Left cardiac atrium (tissue), 4 donors: ENCODE measurements at regions not wholly inside any gene's neighbourhood (a gene's known extent, or its start where the extent isn't known, plus 50 kb on each side); places are given as distances from the start of the nearest gene placed in this dataset.
"Not testable (repeated sequence)": the region's sequence is repeated elsewhere in the genome, so short reads cannot be mapped to it uniquely, and the experiment has no call there.

Experiments
- ATAC-seq, 2 donors: fragments of 200-7000 bp; cut with Tn5 transposase; one replicate each; pipeline ENCODE4 v1.9.1; 2020; ENCODE audit warnings: mild to moderate bottlenecking in 2 of 2, moderate library complexity in 2 of 2
- DNase-seq: peaks from one replicate; pipeline ENCODE4 v3.0.0-alpha.2; 2020
- intact Hi-C, 2 donors: fragments of 100-400 bp; cut with DNase I; formaldehyde crosslinking; loops; one replicate each; pipeline versions ENCODE4 v1.14.1 to v1.15.1; 2022 to 2023
- donor health status: DM: no; HTN: yes; CAD: no.
- donor health status: DM: no; HTN: yes; CAD: no; lungs with severe emphysema.
- donor health status: DM: yes; HTN: yes; CAD: no.
- donor health status: Dilated cardiomyopathy.

GRCh38 chr13:86900906-86901305 is 770.3 kb upstream of the SLITRK5 start:
- ATAC-seq = no peak
- no peak for DNase-seq
- intact Hi-C loops = loop anchor here in 1 of 2 donors (10.0 kb wide), 1 partner anchor 64 kb away; no protein-coding TSS in a partner anchor

GRCh38 chr13:86906127-86906874 is 764.9 kb upstream of the SLITRK5 start:
- ATAC-seq (no peak), DNase-seq (no peak)
- intact Hi-C loops = loop anchor here in 1 of 2 donors (10.0 kb wide), 1 partner anchor 58 kb away; no protein-coding TSS in a partner anchor

GRCh38 chr13:86907156-86907555 is 764.0 kb upstream of the SLITRK5 start:
- ATAC-seq = no peak
- intact Hi-C loops = loop anchor here in 1 of 2 donors (10.0 kb wide), 1 partner anchor 58 kb away; no protein-coding TSS in a partner anchor
- DNase-seq = no peak

DNA sequence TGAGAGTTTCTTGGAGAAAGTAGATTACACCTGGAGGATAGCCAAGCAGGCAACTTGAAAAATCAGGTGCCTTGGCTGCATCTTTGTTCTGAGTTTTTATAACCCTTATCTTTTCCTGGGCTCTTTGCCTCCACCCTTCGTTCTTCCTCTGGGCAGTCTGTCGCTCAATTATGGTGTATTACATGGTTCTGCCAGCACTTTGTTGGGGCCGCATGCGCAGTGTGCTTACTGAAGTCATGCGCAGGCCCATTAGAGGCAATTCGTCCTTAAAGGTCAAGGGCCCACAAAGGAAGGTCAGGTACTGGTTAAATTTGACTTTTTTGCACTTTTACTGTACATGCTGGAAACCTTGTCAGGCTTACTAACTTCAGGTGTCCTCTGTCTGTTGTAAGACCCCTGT is 761.9 kb upstream of the SLITRK5 start:
- no peak for ATAC-seq
- intact Hi-C loops = loop anchor here in 1 of 2 donors (10.0 kb wide), 1 partner anchor 55 kb away; no protein-coding TSS in a partner anchor
- no peak for DNase-seq

DNA sequence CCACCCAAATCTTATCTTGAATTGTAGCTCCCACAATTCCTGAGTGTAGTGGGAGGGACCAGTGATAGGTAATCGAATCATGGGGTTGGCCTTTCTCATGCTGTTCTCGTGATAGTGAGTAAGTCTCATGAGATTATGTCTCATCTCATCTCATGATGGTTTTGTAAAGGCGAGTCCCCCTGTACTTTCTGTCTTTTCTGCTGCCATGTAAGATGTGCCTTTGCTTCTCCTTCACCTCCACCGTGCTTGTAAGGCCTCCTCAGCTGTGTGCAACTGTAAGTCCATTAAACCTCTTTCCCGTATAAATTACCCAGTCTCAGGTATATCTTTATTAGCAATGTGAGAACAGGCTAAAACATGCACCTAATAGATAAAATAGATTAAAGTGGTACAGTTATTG is 756.4 kb upstream of the SLITRK5 start:
- DNase-seq (no peak), ATAC-seq (no peak)
- intact Hi-C loops = no loop called here

DNA sequence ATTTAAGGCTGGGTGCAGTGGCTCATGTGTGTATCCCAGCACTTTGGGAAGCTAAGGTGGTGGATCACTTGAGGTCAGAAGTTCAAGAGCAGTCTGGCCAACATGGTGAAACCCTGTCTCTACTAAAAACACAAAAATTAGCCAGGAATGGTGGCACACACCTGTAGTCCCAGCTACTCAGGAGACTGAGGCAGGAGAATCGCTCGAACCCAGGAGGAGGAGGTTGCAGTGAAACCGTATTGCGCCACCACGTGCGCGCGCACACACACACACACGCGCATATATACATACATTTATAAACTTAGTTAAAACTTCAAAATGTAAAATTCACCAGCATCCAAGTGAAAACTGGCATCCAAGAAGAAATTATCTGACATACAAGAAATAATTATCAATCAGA is 753.7 kb upstream of the SLITRK5 start:
- intact Hi-C loops, DNase-seq, ATAC-seq: not testable (repeated sequence)

- ATAC-seq (no peak), DNase-seq (no peak)
- intact Hi-C loops = no loop called here
Observed at GRCh38 chr13:86918682-86919081, 752.5 kb upstream of the SLITRK5 start.

GRCh38 chr13:86920961-86921360 is 750.2 kb upstream of the SLITRK5 start:
- intact Hi-C loops = no loop called here
- DNase-seq (no peak), ATAC-seq (no peak)

- ATAC-seq (no peak), DNase-seq (no peak)
- intact Hi-C loops = no loop called here
Observed at GRCh38 chr13:86922936-86923335, 748.2 kb upstream of the SLITRK5 start.

GRCh38 chr13:86926916-86927315 is 744.3 kb upstream of the SLITRK5 start:
- intact Hi-C loops, ATAC-seq, DNase-seq: not testable (repeated sequence)

GRCh38 chr13:86932776-86933334 is 738.3 kb upstream of the SLITRK5 start:
- DNase-seq = no peak
- intact Hi-C loops = no loop called here

GRCh38 chr13:86933676-86934075 is 737.5 kb upstream of the SLITRK5 start:
- intact Hi-C loops = no loop called here
- DNase-seq (no peak), ATAC-seq (no peak)

More at GRCh38 chr13:86932776-86933334, 738.3 kb upstream of the SLITRK5 start:
- no peak for ATAC-seq

DNA sequence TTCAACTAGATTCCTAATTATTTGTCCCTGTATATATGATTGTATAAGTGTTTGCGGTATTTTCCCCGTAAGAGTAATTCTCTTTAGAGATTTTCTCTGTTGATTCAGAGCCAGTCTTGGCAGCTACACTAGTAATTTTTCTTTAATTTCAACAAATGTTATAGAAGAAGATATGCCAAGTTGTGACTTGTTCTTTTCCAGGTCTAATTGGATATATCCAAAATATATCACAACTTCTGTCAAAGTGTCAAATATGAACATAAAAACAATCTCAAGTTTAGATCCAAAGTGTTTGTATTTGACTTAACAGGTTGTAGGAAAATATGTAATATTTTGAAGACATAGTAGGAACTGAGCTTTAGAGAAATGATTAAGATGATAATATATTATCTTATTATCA is 733.9 kb upstream of the SLITRK5 start:
- ATAC-seq (no peak), DNase-seq (no peak)
- intact Hi-C loops = no loop called here

DNA sequence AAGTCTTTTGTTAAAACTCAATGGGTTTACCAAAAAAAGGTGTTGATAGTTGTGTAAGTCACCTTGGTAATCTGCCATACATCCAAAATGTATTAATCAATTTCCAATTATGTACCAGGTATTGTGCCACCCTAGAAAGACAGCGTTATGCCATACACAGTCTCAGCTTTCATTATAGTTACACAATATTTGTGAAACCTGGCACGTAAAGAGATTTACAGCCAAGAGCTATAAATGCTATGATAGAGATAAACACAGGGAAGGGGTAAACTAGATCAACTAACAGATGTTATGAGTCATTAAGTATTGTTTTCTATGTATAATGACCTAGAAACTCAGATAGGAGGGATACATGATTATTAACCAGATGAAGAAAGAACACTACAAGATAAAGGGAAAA is 725.6 kb upstream of the SLITRK5 start:
- intact Hi-C loops = no loop called here
- DNase-seq = no peak
- no peak for ATAC-seq

DNA sequence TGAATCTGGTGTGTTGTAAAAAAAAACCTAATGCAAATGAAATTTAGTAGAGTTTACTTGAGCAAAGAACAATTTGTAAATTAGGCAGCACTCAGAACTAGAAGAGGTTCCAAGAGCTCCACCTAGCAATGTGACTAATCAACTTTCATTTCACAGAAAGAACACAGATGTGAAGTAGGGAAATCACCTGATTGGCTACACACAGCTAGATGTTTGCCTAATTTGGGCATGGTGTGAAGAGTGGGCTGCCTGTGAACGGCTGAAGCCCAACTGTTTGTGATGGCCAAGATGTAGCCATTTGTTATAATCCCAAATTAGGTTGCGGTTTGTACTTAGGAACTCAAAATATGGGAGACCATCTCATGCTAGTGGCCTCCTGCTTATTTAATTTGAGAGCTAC is 724.4 kb upstream of the SLITRK5 start:
- ATAC-seq = no peak
- no peak for DNase-seq
- intact Hi-C loops = no loop called here

- intact Hi-C loops = no loop called here
- ATAC-seq (no peak), DNase-seq (no peak)
Observed at GRCh38 chr13:86954341-86954740, 716.8 kb upstream of the SLITRK5 start.

DNA sequence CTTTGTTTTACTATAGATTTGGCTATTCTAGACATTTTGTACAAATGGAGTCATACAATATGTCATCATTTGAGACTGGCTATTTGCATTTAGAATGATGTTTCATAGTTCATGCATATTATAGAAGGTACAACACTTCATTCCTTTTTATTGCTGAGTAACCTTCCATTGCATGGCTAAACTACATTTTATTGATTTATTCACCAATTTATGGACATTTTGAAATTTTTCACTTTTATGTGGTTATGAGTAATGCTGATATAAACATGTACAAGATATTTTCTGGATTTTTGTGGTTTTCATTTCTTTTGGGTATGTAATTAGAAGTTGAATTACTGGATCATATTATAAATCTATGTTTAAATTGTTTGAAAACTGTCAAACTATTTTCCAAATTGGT is 710.3 kb upstream of the SLITRK5 start:
- ATAC-seq (no peak), DNase-seq (no peak)
- intact Hi-C loops = loop anchor here in 1 of 2 donors (10.0 kb wide), 1 partner anchor 56 kb away; no protein-coding TSS in a partner anchor

- intact Hi-C loops = no loop called here
- ATAC-seq (no peak), DNase-seq (no peak)
Observed at GRCh38 chr13:86974251-86974994, 696.7 kb upstream of the SLITRK5 start.

DNA sequence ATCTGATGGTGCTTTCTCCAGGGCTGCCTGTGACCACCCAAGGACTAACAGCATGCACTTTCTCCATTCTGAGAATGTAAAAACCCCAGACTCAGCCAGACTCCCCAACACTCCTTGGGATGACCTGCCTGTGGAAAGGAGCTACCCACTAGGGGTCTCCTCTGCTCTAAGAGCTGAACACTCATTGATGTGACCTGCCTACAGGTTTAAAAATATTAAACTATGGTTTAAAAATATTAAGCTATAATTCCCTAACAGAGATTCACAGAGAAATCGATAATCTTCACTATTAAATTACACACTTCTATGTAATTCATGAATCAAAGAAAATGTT is 696.2 kb upstream of the SLITRK5 start:
- DNase-seq = no peak
- no peak for ATAC-seq
- intact Hi-C loops = no loop called here
